IPS-18c (cell line): ENCODE measurements at regions not wholly inside any gene's neighbourhood (a gene's known extent, or its start where the extent isn't known, plus 50 kb on each side); places are given as distances from the start of the nearest gene placed in this dataset.
"Not testable (repeated sequence)": the region's sequence is repeated elsewhere in the genome, so short reads cannot be mapped to it uniquely, and the experiment has no call there.

Experiments used
- H3K4me3 ChIP-seq: 2 replicates; pipeline ENCODE4 v1.7.0; 2013; ENCODE audit warnings: low read depth, mild to moderate bottlenecking, low read length, moderate library complexity; ENCODE audit not compliant: insufficient read depth
- H3K9me3 ChIP-seq: one replicate; pipeline ENCODE4 v1.6.1; 2013; ENCODE audit warnings: mild to moderate bottlenecking, low read length, moderate library complexity; ENCODE audit not compliant: control insufficient read depth, insufficient read depth

DNA sequence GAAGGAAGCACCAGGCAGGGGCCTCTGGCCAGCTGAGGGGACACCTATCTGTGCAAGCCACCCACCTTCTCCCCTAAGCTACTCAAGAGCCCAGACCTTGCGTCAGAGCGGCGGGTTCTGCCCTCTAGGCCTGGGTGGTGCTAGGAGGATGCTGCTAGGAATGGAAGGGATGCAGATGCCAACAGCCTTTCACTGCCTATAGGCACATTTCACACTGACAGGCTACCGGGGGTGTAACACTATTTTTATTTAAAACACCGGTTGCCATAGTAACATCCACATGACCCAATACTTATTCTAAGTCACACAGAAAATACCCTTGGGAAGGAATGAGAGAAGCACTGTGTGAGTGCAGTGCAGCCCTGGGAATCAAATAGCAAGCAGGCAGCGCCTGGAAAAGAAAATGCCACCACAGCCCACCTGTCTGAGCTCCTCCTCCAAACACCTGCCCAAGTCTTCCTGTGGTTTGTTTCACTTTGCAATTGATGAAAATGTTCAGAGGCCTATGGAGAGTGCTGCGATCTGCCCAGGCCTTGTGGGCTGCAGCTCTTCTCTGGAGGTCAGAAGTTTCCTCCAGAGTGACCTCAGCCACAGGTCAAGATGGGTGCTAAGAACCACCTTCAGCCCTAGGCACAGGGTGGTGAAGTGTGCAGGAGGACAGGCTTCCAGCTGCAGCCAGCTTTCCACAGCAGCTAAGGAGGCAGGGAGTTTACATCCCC lies 113.5 kb upstream of the TOPAZ1 start:
- Histone ChIP-seq H3K9me3 (no peaks in the 10 kb centered on the region), H3K4me3 (no peak overlapping the region)

DNA sequence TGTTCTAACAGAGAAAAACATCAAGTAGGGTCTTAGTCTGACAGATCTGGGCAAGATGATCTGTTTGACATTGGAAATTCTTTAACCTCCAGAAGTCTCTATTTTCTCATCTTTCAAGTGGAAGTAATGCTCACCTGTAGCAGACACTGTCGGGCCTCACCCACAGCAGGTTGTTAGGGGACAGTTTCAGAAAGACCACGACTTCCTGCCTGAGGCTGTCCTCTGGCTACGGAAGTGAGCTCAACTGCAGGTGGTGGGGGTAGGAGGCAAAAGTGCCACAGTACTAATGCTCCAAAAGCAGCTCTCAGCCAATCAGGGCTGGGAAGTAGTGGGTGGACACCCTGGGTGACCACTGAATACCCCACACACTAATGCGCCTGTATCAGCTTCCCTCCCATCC lies 111.4 kb upstream of the TOPAZ1 start:
- no peak overlapping the region for H3K4me3 ChIP-seq
- H3K9me3 ChIP-seq: no peaks in the 10 kb centered on the region

DNA sequence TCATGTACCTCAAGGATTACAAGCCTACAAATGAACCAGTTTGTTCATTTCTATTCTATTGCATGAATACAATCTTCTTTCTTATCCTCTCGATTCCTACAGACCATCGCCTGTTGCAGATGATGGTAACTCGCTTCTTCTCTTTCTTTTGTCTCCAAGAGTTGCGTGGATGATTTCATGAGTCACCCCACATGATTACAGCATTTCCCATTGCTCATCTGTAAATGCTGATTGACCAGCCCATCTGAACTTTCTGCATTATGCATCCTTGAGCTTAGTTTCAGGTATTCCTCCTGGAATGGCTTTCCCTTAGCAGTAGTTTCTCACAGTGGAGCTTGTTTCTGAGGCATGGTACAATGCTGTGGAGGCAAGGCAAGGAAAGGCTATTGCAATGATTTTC lies 109.6 kb upstream of the TOPAZ1 start:
- H3K9me3 ChIP-seq: no peaks in the 10 kb centered on the region
- H3K4me3 ChIP-seq: no peak overlapping the region

DNA sequence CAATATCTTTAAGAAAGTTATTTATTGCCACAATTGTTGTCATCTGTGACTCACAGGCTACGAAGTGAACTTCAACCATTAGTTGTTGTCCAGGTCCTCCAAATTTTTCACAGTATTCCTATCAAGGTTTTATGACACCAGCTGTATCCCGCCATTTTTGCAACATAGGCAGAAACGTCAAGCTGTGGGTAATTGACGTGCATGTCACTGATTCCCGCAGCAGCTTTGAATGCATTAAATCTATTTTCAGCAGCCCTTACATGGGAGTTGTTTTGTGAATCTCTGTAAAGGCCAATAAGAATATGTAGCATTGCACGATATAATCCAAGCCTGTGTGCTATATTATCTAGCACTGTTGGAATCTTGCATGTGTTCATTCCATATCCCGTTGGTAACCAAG lies 109.1 kb upstream of the TOPAZ1 start:
- Histone ChIP-seq H3K4me3 (no peak overlapping the region), H3K9me3 (no peaks in the 10 kb centered on the region)

DNA sequence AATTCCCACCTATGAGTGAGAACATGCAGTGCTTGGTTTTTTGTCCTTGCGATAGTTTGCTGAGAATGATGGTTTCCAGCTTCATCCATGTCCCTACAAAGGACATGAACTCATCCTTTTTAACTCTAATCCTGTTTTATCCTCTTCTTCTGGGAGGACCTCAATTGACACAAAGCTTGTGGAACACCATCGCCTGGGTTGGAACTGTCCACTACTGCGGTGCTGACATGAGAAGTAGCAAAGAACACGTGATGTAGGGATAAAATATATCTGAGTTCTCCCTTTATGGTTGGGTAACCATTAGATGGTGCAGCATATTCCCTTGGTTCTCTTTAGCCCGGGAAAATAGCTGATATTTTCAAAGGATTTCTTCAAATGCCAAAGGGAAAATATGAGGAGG lies 105.3 kb upstream of the TOPAZ1 start:
- H3K9me3 ChIP-seq: peaks cover under 1% of the 10 kb centered on the region
- H3K4me3 ChIP-seq: no peak overlapping the region

DNA sequence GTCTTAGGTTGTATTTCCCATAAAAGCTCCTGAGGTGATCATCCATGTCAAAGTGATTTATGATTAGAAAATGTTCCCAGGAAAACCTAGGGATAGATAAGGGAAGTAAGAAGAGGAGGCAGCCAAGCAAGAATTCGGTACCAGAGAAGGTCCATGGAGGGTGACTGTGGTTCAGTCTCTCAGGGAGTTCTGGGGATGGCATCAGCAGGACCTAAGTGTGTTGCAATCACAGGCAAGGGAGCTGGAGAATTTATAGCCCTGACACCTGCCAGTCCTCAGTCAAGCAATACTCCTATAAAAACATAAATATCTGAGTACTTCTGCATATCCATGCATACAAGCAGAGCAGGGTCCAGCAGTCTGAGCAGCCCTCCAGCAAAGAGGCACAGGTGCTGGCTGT lies 95.6 kb upstream of the TOPAZ1 start:
- H3K4me3 ChIP-seq: no peak overlapping the region
- H3K9me3 ChIP-seq: peaks cover 3% of the 10 kb centered on the region

DNA sequence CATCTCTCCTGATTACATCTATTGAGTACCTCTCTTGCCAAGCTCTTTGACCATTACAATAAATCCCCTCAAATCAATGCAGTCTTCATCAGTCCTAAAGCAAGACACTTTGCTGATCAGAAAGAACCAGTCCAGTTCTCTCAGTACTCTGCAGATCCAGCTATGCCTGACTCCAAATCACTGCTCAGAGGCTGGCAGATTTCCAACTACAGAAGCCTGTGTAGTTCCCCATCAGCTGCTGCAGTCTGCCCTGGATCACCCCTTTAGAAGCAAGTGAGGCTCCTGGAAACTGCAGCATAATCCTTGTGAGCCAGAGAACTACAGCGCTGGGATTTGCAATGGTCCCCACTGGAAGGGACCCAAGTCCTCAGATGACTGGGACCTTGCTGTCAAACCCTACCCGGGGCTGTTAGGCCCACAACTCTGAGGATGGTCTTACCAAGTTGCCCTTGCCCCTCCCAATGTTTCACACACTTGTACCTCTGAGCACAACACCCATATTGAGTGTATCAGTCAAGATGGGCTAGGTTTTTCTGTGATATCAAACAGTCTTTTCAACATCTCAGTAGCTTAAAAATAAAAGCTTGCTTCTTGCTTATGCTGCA lies 81.9 kb upstream of the TOPAZ1 start:
- no peaks in the 10 kb centered on the region for H3K9me3 ChIP-seq
- no peak overlapping the region for H3K4me3 ChIP-seq

DNA sequence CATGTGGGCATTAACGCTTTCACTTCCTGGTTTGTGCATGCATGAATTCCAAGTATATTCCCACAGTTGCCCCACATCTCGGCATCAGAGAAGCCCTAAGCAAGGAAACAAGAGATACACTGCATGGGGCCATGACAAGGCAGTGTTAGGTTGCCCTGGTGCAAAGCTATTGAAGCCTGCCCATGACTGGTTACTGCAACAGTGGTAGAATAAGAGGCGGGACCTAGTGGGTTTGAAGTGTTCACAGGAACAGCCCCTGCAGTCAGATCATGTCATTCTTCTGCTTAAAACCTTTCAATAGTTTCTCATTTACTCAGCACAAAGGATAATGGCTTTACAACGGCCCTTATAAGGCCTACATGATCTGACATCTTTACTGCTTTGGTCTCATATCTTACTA lies 80.9 kb upstream of the TOPAZ1 start:
- H3K4me3 ChIP-seq: no peak overlapping the region

DNA sequence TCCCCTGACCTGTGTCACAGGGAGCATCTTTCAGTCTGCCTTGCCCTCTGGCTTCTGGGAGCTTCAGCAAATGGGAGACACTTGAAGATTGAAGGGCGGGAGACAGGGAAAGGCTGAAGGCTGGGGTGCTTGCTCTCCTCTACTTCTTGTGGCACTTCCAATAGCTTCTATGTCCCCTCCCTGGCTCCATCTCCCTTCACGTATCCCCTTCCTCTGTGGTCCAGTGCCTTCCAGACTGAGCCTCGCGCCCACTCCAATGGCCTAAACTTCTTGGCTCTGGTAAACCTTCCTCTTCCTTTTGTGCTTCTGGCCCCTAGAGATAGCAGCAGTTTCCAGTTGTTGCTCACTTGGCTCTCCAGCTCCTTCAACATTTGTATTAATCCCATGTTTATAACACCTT lies 69.8 kb upstream of the TOPAZ1 start:
- Histone ChIP-seq H3K4me3 (no peak overlapping the region), H3K9me3 (no peaks in the 10 kb centered on the region)

More for the DNA sequence above, 80.9 kb upstream of the TOPAZ1 start:
- H3K9me3 ChIP-seq: no peaks in the 10 kb centered on the region

DNA sequence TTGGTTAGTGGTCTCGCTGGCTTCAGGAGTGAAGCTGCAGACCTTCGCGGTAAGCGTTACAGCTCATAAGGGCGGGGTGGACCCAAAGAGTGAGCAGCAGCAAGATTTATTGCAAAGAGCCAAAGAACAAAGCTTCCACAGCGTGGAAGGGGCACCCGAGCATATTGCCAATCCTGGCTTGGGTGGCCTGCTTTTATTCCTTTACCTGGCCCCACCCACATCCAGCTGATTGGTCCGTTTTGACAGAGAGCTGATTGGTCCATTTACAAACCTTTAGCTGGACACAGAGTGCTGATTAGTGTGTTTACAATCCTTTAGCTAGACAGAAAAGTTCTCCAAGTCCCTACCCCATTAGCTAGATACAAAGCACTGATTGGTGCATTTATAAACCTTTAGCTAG lies 69.0 kb upstream of the TOPAZ1 start:
- H3K4me3 ChIP-seq, H3K9me3 ChIP-seq: not testable (repeated sequence)

DNA sequence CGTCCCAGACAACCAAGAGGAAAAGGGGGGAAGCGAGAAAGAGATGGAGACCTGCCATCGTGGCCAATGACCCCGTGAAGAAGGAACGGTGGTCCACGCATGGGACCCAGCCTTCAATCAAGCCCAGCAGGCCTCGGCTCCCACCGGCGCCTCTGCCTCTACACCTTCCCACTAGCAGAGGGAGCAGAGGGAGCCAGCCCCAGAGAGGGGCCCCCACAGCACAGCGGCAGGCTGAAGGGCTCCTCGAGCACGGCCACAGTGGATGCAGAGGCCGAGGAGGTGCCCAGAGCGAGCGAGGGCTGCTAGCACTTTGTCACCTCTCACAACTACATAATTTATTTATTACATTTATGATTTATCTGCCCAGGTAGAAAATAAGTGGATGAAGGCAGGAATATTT lies 68.4 kb upstream of the TOPAZ1 start:
- Histone ChIP-seq H3K9me3 (no peaks in the 10 kb centered on the region), H3K4me3 (no peak overlapping the region)

DNA sequence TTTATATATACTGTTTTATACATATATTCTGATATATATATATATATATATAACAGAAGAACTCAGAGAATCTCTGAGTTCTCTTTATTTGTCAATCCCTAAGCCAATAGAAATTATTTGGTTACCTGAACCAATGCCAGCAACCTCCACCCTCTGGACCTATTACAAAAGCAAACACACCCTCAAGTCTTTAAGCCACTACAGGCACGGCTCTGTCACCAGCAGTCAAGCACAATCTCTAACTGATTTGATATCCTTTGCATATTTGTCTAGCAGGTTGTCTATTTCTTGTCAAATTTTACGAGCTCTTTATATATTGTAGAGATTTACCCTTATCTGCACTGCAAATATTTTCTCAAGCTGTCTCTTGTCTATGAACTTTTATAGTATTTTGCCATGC lies 66.6 kb upstream of the TOPAZ1 start:
- Histone ChIP-seq H3K9me3 (no peaks in the 10 kb centered on the region), H3K4me3 (no peak overlapping the region)

DNA sequence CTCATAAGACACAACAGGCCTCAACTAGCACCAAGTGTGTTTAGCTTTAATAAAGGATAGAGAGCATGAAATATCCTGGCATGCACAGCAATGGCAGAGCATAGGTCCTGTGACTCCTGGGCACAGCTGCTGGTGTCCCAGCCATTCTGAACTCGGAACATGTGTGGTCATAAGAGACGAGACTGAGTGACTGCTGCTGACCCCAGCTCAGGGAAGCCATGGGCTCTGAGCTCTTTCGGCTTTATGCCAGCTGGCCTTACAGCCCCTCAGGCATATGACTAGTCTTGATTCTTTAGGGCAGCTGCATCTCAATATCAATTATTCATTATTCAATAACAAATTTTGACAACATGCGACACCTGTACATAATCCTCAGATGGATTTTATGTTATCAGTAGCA lies 62.4 kb upstream of the TOPAZ1 start:
- Histone ChIP-seq H3K4me3 (no peak overlapping the region), H3K9me3 (no peaks in the 10 kb centered on the region)

DNA sequence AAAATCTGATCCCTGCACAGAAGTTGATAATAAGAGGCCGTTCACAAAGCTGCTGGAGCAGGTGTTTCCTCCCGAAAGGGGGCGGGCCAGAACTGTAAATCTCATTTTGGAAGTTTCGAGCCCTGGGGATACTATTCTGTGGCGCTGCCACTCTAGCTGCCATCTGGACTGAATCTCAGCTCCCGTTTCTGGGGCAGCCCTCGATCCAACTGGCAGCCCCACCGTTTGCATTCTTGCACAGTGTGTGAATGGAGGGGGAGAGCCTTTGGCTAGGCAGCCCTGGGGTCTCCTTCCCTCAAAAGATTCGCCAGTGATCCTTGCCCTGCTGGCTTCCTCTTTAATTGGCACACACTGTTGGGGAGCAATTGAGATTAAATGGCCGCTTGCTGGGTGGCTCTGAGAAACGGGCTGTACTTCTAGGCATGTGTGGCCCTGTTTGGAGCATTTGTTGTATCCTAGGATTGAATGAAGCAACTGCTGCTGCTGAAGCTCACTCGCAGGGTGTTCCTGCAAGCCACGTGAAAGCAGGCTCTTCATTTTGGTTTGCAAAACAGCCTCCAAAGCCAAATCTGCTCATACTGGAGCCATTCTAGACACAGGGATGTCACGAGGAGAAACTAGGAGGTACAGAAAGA lies 57.2 kb upstream of the TOPAZ1 start:
- Histone ChIP-seq H3K4me3 (no peak overlapping the region), H3K9me3 (no peaks in the 10 kb centered on the region)

DNA sequence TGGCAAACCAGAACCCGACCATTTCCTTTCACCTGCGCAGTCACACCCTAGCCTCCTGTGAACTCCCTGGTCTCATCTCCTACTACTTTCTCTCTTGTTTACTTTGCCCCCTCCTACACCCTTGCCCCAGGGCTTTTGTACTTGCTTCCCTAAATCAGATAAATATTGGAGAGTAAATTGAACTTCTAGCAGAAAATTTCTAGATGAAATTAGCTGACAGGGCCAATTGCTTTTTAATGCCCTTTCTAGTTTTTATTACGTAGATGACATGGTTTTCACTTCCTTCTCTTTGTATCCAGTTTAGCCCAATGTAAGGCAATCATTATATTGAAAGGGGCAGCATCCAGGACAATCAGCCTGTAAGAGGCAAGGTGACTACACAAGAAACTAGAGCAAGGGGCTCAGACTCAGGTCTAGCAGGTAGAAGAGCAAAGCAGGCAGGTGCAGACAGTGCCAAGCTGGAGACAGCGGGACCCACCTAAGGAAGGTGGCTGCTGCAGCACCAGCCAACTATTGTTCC lies 56.2 kb upstream of the TOPAZ1 start:
- no peak overlapping the region for H3K4me3 ChIP-seq
- no peaks in the 10 kb centered on the region for H3K9me3 ChIP-seq

DNA sequence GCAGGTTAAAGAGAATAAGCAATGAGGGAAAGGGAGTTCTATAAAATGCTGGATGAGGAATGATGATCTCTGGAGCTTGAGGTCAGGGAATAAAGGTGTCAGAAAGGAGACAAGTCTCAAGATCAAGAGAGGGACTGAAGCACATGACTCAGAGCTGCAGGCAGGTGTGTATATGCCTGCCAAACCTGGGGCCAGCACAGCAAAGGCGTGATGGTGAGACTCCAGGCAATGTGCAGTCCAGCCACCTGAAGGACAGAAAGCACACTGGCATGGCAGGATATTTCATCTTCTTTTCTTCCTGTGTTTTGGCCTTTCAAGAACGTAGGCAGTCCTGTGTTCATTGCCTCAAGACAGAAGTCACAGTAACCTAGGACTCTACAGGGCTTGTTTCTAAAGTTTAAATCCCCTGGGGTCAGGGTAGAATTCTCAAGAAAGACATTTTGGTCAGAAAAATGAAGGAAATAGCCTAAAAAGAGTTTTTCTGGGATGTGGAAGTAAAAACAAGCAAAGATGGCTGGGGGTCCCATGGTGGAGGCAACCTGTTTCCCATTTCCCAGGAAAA lies 55.5 kb upstream of the TOPAZ1 start:
- no peaks in the 10 kb centered on the region for H3K9me3 ChIP-seq
- H3K4me3 ChIP-seq: no peak overlapping the region

DNA sequence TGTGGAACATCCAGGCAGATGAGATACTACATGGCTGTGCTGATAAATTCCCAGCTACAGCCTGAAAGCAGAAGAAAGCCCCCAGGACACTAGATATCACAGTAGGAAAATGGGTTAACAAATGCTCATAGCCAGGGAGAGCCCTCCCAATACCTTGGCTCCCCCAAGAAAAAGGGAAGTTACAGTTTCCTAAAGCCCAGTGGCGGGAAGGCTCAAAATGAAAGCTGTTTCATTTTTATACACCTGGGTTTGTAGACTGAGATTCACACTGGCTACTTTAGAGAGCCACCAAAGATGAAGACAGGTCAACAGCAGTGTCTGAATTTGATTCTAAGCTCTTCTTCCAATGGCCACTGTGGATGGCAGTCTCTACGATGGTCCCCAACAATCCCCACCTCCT lies 55.0 kb upstream of the TOPAZ1 start:
- H3K9me3 ChIP-seq: peaks cover under 1% of the 10 kb centered on the region
- H3K4me3 ChIP-seq: no peak overlapping the region
